ENCODE measurements at regions not wholly inside any gene's neighbourhood (a gene's known extent, or its start where the extent isn't known, plus 50 kb on each side); places are given as distances from the start of the nearest gene placed in this dataset.
"Not testable (repeated sequence)": the region's sequence is repeated elsewhere in the genome, so short reads cannot be mapped to it uniquely, and the experiment has no call there.

DNA sequence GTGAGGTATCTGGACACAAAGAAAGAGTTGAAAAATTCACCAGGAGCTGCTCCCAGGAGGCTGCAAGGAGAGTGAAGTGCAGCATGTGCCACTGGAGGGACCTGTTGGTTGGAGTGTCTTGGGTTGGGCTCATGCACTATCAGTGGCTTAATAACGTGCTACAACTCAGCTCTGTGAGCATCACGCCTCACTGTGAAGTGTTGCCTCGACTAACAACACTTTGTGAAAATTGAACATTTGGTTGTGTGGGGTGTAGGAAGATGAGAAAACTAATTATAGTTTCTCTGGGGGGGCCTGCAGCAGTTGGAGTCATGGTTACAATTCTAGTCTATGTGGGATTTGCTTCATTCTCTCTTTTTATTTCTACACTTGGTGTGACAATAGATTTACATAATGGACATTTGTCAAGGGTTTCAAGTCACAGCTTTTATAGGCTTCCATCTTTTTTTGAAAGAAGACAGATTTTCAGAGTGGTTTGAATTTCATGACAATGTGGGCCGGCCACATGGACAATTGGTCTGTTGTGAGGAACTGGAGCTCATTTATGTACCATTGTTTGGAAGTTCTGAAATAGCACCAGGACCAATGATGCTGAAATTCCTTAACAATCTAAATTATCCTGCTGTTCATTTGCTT is 121.3 kb downstream of the RAMP3 start:
- H3K27ac ChIP-seq (ENCODE audit: low read length): no peak overlapping the region
- no peaks in the 10 kb centered on the region for H4K20me1 ChIP-seq (ENCODE audit: insufficient read depth)
- no peak overlapping the region for H3K4me3 ChIP-seq (ENCODE audit: low read length)
- H3K9me3 ChIP-seq (ENCODE audit: low read length): no peaks in the 10 kb centered on the region
- no peaks in the 10 kb centered on the region for H3K79me2 ChIP-seq (replicated peaks; ENCODE audit: insufficient read depth, low read length)
- no peaks in the 10 kb centered on the region for H3K9me2 ChIP-seq (ENCODE audit: insufficient read depth, low read length)
- H3K36me3 ChIP-seq (ENCODE audit: insufficient read depth, low read length): no peaks in the 10 kb centered on the region
- TF ChIP-seq, protein P1, sequence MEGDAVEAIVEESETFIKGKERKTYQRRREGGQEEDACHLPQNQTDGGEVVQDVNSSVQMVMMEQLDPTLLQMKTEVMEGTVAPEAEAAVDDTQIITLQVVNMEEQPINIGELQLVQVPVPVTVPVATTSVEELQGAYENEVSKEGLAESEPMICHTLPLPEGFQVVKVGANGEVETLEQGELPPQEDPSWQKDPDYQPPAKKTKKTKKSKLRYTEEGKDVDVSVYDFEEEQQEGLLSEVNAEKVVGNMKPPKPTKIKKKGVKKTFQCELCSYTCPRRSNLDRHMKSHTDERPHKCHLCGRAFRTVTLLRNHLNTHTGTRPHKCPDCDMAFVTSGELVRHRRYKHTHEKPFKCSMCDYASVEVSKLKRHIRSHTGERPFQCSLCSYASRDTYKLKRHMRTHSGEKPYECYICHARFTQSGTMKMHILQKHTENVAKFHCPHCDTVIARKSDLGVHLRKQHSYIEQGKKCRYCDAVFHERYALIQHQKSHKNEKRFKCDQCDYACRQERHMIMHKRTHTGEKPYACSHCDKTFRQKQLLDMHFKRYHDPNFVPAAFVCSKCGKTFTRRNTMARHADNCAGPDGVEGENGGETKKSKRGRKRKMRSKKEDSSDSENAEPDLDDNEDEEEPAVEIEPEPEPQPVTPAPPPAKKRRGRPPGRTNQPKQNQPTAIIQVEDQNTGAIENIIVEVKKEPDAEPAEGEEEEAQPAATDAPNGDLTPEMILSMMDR (IDR thresholded peaks at IDR 0.05; ENCODE audit: poor library complexity, severe bottlenecking): no peak
- TF ChIP-seq SMC3 (conservative IDR thresholded peaks at IDR 0.05; ENCODE audit: poor library complexity): no peak
- TF ChIP-seq TAF1 (IDR thresholded peaks at IDR 0.05; ENCODE audit: low read depth): no peak
- TF ChIP-seq POLR2AphosphoS5 (IDR thresholded peaks at IDR 0.05): no peak
- H3K4me2 ChIP-seq (ENCODE audit: low read length): no peak overlapping the region
- H3F3A ChIP-seq (ENCODE audit: insufficient read depth, low read length, poor library complexity, severe bottlenecking): no peaks in the 10 kb centered on the region
- H3K9ac ChIP-seq (ENCODE audit: low read length): no peak overlapping the region
- no peak overlapping the region for H2AFZ ChIP-seq (ENCODE audit: low read depth, low read length)
- H3K27me3 ChIP-seq (ENCODE audit: insufficient read depth, low read depth, low read length): no peaks in the 10 kb centered on the region

DNA sequence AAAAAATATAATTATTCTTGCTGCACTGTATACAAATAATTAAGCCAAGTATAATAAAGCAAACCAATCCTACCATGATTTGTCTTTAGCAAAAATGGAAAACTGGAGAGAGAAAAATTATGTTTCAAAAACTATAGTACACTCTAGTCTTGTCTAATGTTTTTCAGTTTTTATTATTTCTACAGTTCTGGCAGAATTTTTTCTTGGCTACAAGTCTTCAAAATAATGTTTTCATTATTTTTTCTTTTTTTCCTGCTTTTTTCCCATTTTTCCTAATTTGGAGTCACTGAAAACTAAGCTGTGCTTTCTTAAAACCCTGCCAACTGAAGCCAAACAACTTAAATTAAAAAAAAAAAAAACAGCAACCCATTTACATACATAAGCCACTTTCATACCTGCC is 132.0 kb downstream of the RAMP3 start:
- not testable (repeated sequence) for H3K27me3 ChIP-seq (ENCODE audit: insufficient read depth, low read depth, low read length); H3F3A ChIP-seq (ENCODE audit: insufficient read depth, low read length, poor library complexity, severe bottlenecking); H4K20me1 ChIP-seq (ENCODE audit: insufficient read depth); H3K79me2 ChIP-seq (replicated peaks; ENCODE audit: insufficient read depth, low read length); H3K27ac ChIP-seq (ENCODE audit: low read length); H3K4me3 ChIP-seq (ENCODE audit: low read length); H3K9me3 ChIP-seq (ENCODE audit: low read length); H3K9me2 ChIP-seq (ENCODE audit: insufficient read depth, low read length); H3K4me2 ChIP-seq (ENCODE audit: low read length); H2AFZ ChIP-seq (ENCODE audit: low read depth, low read length); H3K36me3 ChIP-seq (ENCODE audit: insufficient read depth, low read length); H3K9ac ChIP-seq (ENCODE audit: low read length)

DNA sequence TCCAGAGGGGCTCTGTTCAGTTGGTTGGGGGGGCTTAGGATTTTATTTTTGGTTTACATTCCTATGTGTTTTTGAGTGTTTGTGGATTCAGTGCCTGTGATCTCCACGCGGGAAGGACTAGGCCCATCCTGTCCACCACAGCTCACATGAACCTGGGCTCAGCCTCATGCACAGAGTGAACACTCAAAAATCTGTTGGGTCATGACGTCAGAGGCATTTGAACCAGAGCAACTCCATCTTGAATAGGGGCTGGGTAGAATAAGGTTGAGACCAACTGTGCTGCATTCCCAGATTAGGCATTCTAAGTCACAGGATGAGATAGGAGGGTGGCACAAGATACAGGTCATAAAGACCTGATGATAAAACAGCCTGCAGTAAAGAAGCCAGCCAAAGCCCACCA is 133.3 kb downstream of the RAMP3 start:
- H3K9me3 ChIP-seq (ENCODE audit: low read length): no peaks in the 10 kb centered on the region

More for the DNA sequence above, 133.3 kb downstream of the RAMP3 start:
- H3K9me2 ChIP-seq (ENCODE audit: insufficient read depth, low read length): no peaks in the 10 kb centered on the region
- H4K20me1 ChIP-seq (ENCODE audit: insufficient read depth): no peaks in the 10 kb centered on the region
- H3K4me3 ChIP-seq (ENCODE audit: low read length): no peak overlapping the region
- H3K27ac ChIP-seq (ENCODE audit: low read length): no peak overlapping the region
- no peaks in the 10 kb centered on the region for H3K36me3 ChIP-seq (ENCODE audit: insufficient read depth, low read length)
- no peak overlapping the region for H3K9ac ChIP-seq (ENCODE audit: low read length)
- H2AFZ ChIP-seq (ENCODE audit: low read depth, low read length): no peak overlapping the region
- H3K79me2 ChIP-seq (replicated peaks; ENCODE audit: insufficient read depth, low read length): no peaks in the 10 kb centered on the region
- no peak for TF ChIP-seq TAF1 (IDR thresholded peaks at IDR 0.05; ENCODE audit: low read depth)
- no peak for TF ChIP-seq EZH2 (IDR thresholded peaks at IDR 0.05; ENCODE audit: borderline replicate concordance, insufficient read depth, low read length, poor library complexity, severe bottlenecking)
- TF ChIP-seq EP300 (conservative IDR thresholded peaks at IDR 0.05; ENCODE audit: poor library complexity, severe bottlenecking): no peak
- TF ChIP-seq MXI1 (conservative IDR thresholded peaks at IDR 0.05; ENCODE audit: poor library complexity, severe bottlenecking): no peak
- TF ChIP-seq, protein P1 (IDR thresholded peaks at IDR 0.05; ENCODE audit: poor library complexity, severe bottlenecking): no peak
- TF ChIP-seq POLR2AphosphoS5 (IDR thresholded peaks at IDR 0.05): no peak
- TF ChIP-seq, protein P2, sequence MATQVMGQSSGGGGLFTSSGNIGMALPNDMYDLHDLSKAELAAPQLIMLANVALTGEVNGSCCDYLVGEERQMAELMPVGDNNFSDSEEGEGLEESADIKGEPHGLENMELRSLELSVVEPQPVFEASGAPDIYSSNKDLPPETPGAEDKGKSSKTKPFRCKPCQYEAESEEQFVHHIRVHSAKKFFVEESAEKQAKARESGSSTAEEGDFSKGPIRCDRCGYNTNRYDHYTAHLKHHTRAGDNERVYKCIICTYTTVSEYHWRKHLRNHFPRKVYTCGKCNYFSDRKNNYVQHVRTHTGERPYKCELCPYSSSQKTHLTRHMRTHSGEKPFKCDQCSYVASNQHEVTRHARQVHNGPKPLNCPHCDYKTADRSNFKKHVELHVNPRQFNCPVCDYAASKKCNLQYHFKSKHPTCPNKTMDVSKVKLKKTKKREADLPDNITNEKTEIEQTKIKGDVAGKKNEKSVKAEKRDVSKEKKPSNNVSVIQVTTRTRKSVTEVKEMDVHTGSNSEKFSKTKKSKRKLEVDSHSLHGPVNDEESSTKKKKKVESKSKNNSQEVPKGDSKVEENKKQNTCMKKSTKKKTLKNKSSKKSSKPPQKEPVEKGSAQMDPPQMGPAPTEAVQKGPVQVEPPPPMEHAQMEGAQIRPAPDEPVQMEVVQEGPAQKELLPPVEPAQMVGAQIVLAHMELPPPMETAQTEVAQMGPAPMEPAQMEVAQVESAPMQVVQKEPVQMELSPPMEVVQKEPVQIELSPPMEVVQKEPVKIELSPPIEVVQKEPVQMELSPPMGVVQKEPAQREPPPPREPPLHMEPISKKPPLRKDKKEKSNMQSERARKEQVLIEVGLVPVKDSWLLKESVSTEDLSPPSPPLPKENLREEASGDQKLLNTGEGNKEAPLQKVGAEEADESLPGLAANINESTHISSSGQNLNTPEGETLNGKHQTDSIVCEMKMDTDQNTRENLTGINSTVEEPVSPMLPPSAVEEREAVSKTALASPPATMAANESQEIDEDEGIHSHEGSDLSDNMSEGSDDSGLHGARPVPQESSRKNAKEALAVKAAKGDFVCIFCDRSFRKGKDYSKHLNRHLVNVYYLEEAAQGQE (IDR thresholded peaks at IDR 0.05; ENCODE audit: borderline replicate concordance): no peak
- no peak for TF ChIP-seq RAD21 (conservative IDR thresholded peaks at IDR 0.05)
- TF ChIP-seq SMC3 (conservative IDR thresholded peaks at IDR 0.05; ENCODE audit: poor library complexity): no peak
- no peaks in the 10 kb centered on the region for H3K27me3 ChIP-seq (ENCODE audit: insufficient read depth, low read depth, low read length)
- no peaks in the 10 kb centered on the region for H3F3A ChIP-seq (ENCODE audit: insufficient read depth, low read length, poor library complexity, severe bottlenecking)
- H3K4me2 ChIP-seq (ENCODE audit: low read length): no peak overlapping the region

Measured in neural cell (in vitro differentiated cells).